Neural progenitor cell (in vitro differentiated cells): ENCODE measurements at regions not wholly inside any gene's neighbourhood (a gene's known extent, or its start where the extent isn't known, plus 50 kb on each side); places are given as distances from the start of the nearest gene placed in this dataset.

ENCODE experiments used
- DNase-seq: peaks from one replicate; pipeline ENCODE4 v3.0.0-alpha.2; 2016; ENCODE audit warnings: low spot score
- H2AFZ ChIP-seq: fragments of 200-600 bp; sonication (generic); replicated peaks from 2 replicates; pipeline ENCODE4 v1.6.1; 2016; ENCODE audit warnings: antibody characterized with exemption
- H3F3A ChIP-seq: fragments of 200-600 bp; sonication (generic); 2 replicates; pipeline ENCODE4 v1.6.1; 2016; ENCODE audit warnings: antibody characterized with exemption, low read depth
- H3K27ac ChIP-seq: fragments of 200-600 bp; sonication (generic); 2 replicates; pipeline ENCODE4 v1.5.1; 2016; ENCODE audit warnings: mild to moderate bottlenecking
- H3K27me3 ChIP-seq: fragments of 200-600 bp; sonication (generic); 2 replicates; pipeline ENCODE4 v1.6.1; 2016; ENCODE audit warnings: mild to moderate bottlenecking, moderate library complexity
- H3K36me3 ChIP-seq: fragments of 200-600 bp; sonication (generic); 2 replicates; pipeline ENCODE4 v1.5.1; 2016
- H3K4me1 ChIP-seq: fragments of 200-600 bp; sonication (generic); 2 replicates; pipeline ENCODE4 v1.6.1; 2016; ENCODE audit warnings: mixed run types
- H3K4me2 ChIP-seq: fragments of 200-600 bp; sonication (generic); 2 replicates; pipeline ENCODE4 v1.6.1; 2016
- H3K4me3 ChIP-seq: fragments of 200-600 bp; sonication (generic); 2 replicates; pipeline ENCODE4 v1.5.1; 2016
- H3K79me2 ChIP-seq: fragments of 200-600 bp; sonication (generic); 2 replicates; pipeline ENCODE4 v1.6.1; 2016; ENCODE audit warnings: low read depth
- H3K9ac ChIP-seq: fragments of 200-600 bp; sonication (generic); 2 replicates; pipeline ENCODE4 v1.6.1; 2016
- H3K9me3 ChIP-seq: fragments of 200-600 bp; sonication (generic); 2 replicates; pipeline ENCODE4 v1.5.1; 2016; ENCODE audit warnings: low read depth
- H4K20me1 ChIP-seq: fragments of 200-600 bp; sonication (generic); 2 replicates; pipeline ENCODE4 v1.6.1; 2016; ENCODE audit warnings: low read depth
- H3K27ac Mint-ChIP-seq: 3 replicates; pipeline ENCODE4 v1.8.0; 2021; ENCODE audit warnings: mixed read lengths
- H3K27me3 Mint-ChIP-seq: 2 replicates; pipeline ENCODE4 v1.8.0; 2022; ENCODE audit warnings: low read depth, mild to moderate bottlenecking, inconsistent platforms, moderate library complexity, mixed read lengths; ENCODE audit not compliant: insufficient read depth
- H3K36me3 Mint-ChIP-seq: 3 replicates; pipeline ENCODE4 v1.8.0; 2021; ENCODE audit warnings: mixed read lengths
- H3K4me1 Mint-ChIP-seq: 3 replicates; pipeline ENCODE4 v1.8.0; 2021; ENCODE audit warnings: mixed read lengths
- H3K4me3 Mint-ChIP-seq: 3 replicates; pipeline ENCODE4 v1.8.0; 2021; ENCODE audit warnings: mild to moderate bottlenecking, moderate library complexity, mixed read lengths
- H3K9me3 Mint-ChIP-seq: 3 replicates; pipeline ENCODE4 v1.8.0; 2020; ENCODE audit warnings: mixed read lengths
- CTCF ChIP-seq: fragments of 200-600 bp; sonication (generic); IDR thresholded peaks from 2 replicates; pipeline ENCODE4 v1.5.1; 2017; ENCODE audit warnings: antibody characterized with exemption, mild to moderate bottlenecking
- EZH2 ChIP-seq: fragments of 200-600 bp; sonication (generic); IDR thresholded peaks from 2 replicates; pipeline ENCODE4 v1.6.1; 2017; ENCODE audit warnings: antibody characterized with exemption, mild to moderate bottlenecking, moderate library complexity
- EZH2phosphoT487 ChIP-seq: fragments of 200-600 bp; sonication (generic); IDR thresholded peaks from 2 replicates; pipeline ENCODE4 v1.6.1; 2017; ENCODE audit warnings: antibody characterized with exemption

DNA sequence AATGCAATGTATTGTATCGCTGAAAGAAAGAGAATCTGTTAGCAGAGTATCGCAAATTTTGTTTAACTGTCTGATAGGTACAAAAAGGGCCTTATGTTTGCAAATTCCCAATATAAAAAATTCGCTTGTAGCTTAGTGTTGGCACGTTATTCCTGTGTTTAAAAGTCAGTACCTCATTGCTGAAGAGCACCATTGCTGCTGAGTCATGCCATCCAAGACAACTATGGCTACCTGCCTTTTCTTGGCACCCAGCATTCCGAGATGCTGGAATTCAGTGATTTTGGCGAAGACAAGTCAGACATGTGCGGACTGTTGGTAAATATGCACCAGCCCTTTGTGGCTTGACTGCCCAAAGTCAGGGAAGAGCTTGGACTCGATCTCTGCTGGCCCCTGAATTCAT is 149.5 kb upstream of the EEA1 start:
- H3K27me3 ChIP-seq, result no peaks in the 10 kb centered on the region
- H3K4me3 ChIP-seq, result no peak overlapping the region
- Mint-ChIP-seq H3K36me3 (peaks cover 6% of the 10 kb centered on the region), H3K4me1 (peaks cover 25% of the 10 kb centered on the region), H3K27ac (peak overlapping the region; percentile 54), H3K4me3 (no peak overlapping the region), H3K9me3 (peaks cover 24% of the 10 kb centered on the region), H3K27me3 (peaks cover 13% of the 10 kb centered on the region)
- no peak overlapping the region for H3K4me2 ChIP-seq
- H4K20me1 ChIP-seq, result no peaks in the 10 kb centered on the region
- H2AFZ ChIP-seq, result peak overlapping the region; percentile 29
- H3K79me2 ChIP-seq, result no peaks in the 10 kb centered on the region
- no peaks in the 10 kb centered on the region for H3K9me3 ChIP-seq
- no peaks in the 10 kb centered on the region for H3K36me3 ChIP-seq
- no peak overlapping the region for H3K9ac ChIP-seq
- peaks cover 15% of the 10 kb centered on the region for H3F3A ChIP-seq
- H3K4me1 ChIP-seq, result peaks cover 25% of the 10 kb centered on the region
- no peak for DNase-seq
- H3K27ac ChIP-seq, result no peak overlapping the region
- no peak for TF ChIP-seq CTCF
- no peak for TF ChIP-seq EZH2

DNA sequence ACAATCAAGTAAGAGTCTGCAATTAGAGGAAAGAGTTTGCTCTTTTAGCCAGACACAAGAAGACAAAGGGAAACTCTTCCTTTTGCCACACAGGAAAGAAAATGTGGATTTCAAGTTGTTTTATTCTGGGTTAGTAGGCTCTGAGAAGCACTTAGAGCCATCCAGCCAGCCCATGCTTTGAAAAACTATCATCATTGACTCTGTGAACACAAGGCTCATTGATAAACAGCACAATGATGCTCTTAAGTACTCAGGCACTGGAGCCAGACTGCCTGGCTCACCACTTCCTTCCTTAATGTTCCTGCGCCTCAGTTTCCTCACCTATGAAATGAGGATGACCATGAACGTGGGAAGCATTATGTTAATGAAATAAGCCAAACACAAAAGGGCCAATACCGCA is 150.2 kb upstream of the EEA1 start:
- Histone ChIP-seq H4K20me1 (no peaks in the 10 kb centered on the region), H3F3A (peaks cover 15% of the 10 kb centered on the region), H3K36me3 (no peaks in the 10 kb centered on the region), H3K4me1 (peaks cover 25% of the 10 kb centered on the region), H3K79me2 (no peaks in the 10 kb centered on the region), H3K27me3 (no peaks in the 10 kb centered on the region), H2AFZ (peak overlapping the region; percentile 29), H3K9ac (no peak overlapping the region), H3K4me2 (no peak overlapping the region), H3K27ac (no peak overlapping the region), H3K9me3 (no peaks in the 10 kb centered on the region), H3K4me3 (no peak overlapping the region)
- H3K27ac Mint-ChIP-seq, result no peak overlapping the region
- DNase-seq, result no peak
- no peak overlapping the region for H3K4me3 Mint-ChIP-seq
- peaks cover 23% of the 10 kb centered on the region for H3K4me1 Mint-ChIP-seq
- peaks cover 13% of the 10 kb centered on the region for H3K27me3 Mint-ChIP-seq
- H3K36me3 Mint-ChIP-seq, result peaks cover 6% of the 10 kb centered on the region
- H3K9me3 Mint-ChIP-seq, result peaks cover 28% of the 10 kb centered on the region
- TF ChIP-seq CTCF (no peak), EZH2phosphoT487 (no peak), EZH2 (no peak)

DNA sequence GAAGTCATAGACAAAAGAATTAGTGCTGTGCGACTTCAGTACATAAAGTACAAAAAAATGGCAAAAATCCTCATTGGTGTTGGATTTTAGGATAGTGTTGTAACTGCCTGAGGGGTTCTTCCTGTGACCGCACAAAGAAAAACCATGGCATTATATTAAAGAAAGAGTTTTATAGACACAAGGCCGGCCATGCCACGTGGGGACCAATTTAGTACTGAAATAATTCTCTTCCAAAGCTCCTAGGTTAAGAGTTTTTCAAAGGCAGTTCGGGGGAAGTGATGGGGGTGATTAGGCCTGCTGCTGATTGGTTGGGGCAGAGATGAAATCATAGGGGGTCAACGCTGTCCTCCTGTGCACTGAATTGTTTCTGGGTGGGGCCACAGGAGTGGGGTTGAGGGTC is 150.9 kb upstream of the EEA1 start:
- Histone ChIP-seq H3K9ac (no peak overlapping the region), H3K4me2 (no peak overlapping the region), H3K36me3 (no peaks in the 10 kb centered on the region), H3K4me3 (no peak overlapping the region), H3K27me3 (no peaks in the 10 kb centered on the region), H3K27ac (no peak overlapping the region), H3F3A (peaks cover 15% of the 10 kb centered on the region), H3K4me1 (peaks cover 25% of the 10 kb centered on the region), H4K20me1 (no peaks in the 10 kb centered on the region), H2AFZ (no peak overlapping the region), H3K9me3 (no peaks in the 10 kb centered on the region), H3K79me2 (no peaks in the 10 kb centered on the region)
- peaks cover 30% of the 10 kb centered on the region for H3K9me3 Mint-ChIP-seq
- no peak for TF ChIP-seq CTCF
- no peak for TF ChIP-seq EZH2
- TF ChIP-seq EZH2phosphoT487, result no peak
- no peak for DNase-seq
- H3K4me3 Mint-ChIP-seq, result no peak overlapping the region
- peaks cover 13% of the 10 kb centered on the region for H3K27me3 Mint-ChIP-seq
- H3K4me1 Mint-ChIP-seq, result peaks cover 23% of the 10 kb centered on the region
- H3K36me3 Mint-ChIP-seq, result peaks cover 6% of the 10 kb centered on the region
- peak overlapping the region; percentile 64 for H3K27ac Mint-ChIP-seq

DNA sequence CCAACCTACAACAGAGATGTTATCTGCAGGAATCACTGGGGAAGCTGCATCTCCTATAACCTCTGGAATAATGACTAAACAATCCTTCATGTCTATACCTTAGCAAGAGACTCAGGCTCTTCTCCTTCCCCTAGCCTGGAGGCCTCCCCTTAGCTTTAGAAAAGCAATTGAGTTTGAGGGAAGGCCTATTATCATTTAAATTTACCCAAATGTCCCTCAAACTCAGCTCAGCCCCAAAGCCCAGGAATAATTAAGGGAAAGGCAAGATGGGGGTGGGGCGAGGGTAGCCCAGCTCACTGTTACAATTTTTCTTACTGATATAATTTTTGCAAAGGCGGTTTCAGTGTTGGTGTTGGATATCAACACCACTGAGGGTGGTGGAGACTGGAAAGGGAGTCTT is 151.4 kb upstream of the EEA1 start:
- Histone ChIP-seq H2AFZ (peak overlapping the region; percentile 93), H3K4me1 (peaks cover 25% of the 10 kb centered on the region), H3K4me3 (no peak overlapping the region), H3K9ac (no peak overlapping the region), H3F3A (peaks cover 15% of the 10 kb centered on the region), H3K27ac (no peak overlapping the region), H4K20me1 (no peaks in the 10 kb centered on the region), H3K4me2 (peak overlapping the region; percentile 21), H3K27me3 (no peaks in the 10 kb centered on the region), H3K79me2 (no peaks in the 10 kb centered on the region), H3K36me3 (no peaks in the 10 kb centered on the region), H3K9me3 (no peaks in the 10 kb centered on the region)
- no peak overlapping the region for H3K4me3 Mint-ChIP-seq
- peaks cover 30% of the 10 kb centered on the region for H3K9me3 Mint-ChIP-seq
- DNase-seq, result no peak
- H3K36me3 Mint-ChIP-seq, result peaks cover 6% of the 10 kb centered on the region
- H3K27ac Mint-ChIP-seq, result peak overlapping the region; percentile 95
- no peak for TF ChIP-seq EZH2phosphoT487
- TF ChIP-seq EZH2, result no peak
- H3K4me1 Mint-ChIP-seq, result peaks cover 23% of the 10 kb centered on the region
- H3K27me3 Mint-ChIP-seq, result peaks cover 12% of the 10 kb centered on the region
